ENCODE measurements at regions not wholly inside any gene's neighbourhood (a gene's known extent, or its start where the extent isn't known, plus 50 kb on each side); places are given as distances from the start of the nearest gene placed in this dataset.

DNA sequence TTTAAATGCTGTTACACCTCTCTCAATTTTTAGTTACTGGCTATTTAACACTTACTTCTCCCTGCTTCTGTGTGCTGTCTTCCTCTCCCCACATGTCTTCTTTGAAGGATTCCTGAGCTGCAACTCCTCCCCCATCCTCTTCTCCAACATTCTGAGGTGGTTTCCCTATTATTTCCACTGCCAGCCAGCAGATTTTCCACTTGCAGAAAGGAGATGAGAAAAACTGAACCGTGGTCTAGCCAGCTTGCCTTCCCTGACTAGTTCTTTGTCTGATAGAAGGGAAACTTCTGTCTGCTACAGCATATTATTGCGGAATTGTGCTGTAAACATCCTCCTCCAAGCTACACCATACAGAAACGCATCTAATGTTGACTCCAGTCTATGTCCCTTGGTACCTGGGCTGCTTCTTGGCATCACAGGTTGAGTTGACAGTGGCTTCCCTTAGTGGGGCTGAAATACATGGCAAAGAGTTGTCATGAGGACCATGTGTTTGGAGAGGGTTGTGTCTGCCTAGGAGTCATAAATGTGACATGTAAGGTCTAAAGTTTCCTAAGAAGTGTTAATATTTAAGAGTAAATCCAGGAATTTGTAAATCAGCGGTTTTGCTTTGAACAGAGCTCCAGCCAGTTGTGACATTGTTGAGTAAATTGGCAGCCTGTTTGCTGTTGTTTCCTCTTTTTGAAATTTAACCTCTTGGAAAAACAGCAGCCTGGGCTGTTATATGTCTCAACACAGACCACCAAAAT lies 68.3 kb upstream of the RND3 start:
- no peaks in the 10 kb centered on the region for H3K4me1 ChIP-seq (ENCODE audit: low read depth)
- DNase-seq: no peak
- no peaks in the 10 kb centered on the region for H3K36me3 ChIP-seq (ENCODE audit: low read depth)
- intact Hi-C loops (cut with DNase I, micrococcal nuclease): no loop called here
- H3K4me3 ChIP-seq: no peak overlapping the region
- TF ChIP-seq, protein P1, sequence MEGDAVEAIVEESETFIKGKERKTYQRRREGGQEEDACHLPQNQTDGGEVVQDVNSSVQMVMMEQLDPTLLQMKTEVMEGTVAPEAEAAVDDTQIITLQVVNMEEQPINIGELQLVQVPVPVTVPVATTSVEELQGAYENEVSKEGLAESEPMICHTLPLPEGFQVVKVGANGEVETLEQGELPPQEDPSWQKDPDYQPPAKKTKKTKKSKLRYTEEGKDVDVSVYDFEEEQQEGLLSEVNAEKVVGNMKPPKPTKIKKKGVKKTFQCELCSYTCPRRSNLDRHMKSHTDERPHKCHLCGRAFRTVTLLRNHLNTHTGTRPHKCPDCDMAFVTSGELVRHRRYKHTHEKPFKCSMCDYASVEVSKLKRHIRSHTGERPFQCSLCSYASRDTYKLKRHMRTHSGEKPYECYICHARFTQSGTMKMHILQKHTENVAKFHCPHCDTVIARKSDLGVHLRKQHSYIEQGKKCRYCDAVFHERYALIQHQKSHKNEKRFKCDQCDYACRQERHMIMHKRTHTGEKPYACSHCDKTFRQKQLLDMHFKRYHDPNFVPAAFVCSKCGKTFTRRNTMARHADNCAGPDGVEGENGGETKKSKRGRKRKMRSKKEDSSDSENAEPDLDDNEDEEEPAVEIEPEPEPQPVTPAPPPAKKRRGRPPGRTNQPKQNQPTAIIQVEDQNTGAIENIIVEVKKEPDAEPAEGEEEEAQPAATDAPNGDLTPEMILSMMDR (IDR thresholded peaks at IDR 0.05): no peak
- ATAC-seq: no peak
- H3K9me3 ChIP-seq: no peaks in the 10 kb centered on the region

DNA sequence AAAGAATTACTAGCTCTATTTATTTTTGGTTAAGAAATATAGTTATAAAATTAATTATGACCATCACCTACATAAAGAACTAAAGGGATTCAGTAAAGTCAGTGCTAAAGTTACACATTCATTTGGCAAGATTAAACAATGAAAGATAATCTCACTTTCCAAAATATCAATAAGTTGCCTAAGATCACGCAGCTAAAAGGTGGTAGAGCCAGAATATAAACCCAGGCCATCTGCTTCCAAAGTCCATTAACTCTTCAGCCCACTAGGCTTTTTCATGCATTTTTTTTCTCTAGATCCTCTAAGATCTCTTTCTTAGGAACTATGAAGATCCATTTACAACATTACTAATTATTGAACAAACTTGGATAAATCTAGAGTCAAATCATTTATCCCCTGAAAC lies 66.6 kb upstream of the RND3 start:
- Histone ChIP-seq H3K36me3 (ENCODE audit: low read depth) (no peaks in the 10 kb centered on the region), H3K4me1 (ENCODE audit: low read depth) (no peaks in the 10 kb centered on the region), H3K9me3 (no peaks in the 10 kb centered on the region), H3K4me3 (no peak overlapping the region)
- TF ChIP-seq, protein P1 (IDR thresholded peaks at IDR 0.05): no peak
- ATAC-seq (no peak), DNase-seq (no peak)
- intact Hi-C loops (cut with DNase I, micrococcal nuclease): no loop called here

DNA sequence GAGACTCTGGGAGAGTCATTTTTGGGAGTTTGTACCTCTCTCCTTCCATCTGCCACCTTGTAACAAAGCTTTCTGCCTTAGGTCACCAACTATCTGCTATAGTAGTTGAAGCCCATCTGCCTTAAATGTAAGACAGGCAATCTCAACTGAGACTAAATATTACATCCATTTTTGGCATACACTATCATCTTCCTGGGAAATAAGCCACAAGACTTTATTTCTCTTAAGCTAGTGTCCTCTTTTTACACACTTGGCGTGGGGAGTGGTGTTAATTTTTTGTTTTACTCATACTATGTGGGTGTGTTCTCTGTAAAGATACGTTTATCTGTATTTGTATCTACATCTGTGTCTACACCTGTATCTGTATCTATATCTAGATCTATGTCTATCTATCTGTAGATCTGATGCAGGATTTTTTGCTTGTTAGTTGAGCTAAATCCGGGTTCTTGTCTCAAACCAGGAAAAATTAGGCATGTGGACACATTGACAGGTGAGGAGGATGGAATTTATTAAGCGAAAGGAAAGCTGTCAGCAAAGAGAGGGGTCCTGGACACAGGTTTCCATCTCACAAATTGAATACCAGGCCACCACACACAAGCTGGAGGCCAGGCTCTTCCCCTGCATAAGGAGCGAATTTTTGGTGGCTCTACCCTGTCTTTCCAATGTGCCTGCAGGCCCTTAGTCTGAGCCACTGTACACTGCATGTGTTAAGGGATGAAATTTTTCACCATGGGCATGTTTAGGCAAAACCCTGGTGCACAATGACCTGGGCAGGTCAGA lies 64.8 kb upstream of the RND3 start:
- TF ChIP-seq, protein P1 (IDR thresholded peaks at IDR 0.05): no peak
- H3K4me1 ChIP-seq (ENCODE audit: low read depth): no peaks in the 10 kb centered on the region
- intact Hi-C loops (cut with DNase I, micrococcal nuclease): no loop called here
- DNase-seq (no peak), ATAC-seq (no peak)
- no peak overlapping the region for H3K4me3 ChIP-seq
- H3K9me3 ChIP-seq: no peaks in the 10 kb centered on the region
- no peaks in the 10 kb centered on the region for H3K36me3 ChIP-seq (ENCODE audit: low read depth)

DNA sequence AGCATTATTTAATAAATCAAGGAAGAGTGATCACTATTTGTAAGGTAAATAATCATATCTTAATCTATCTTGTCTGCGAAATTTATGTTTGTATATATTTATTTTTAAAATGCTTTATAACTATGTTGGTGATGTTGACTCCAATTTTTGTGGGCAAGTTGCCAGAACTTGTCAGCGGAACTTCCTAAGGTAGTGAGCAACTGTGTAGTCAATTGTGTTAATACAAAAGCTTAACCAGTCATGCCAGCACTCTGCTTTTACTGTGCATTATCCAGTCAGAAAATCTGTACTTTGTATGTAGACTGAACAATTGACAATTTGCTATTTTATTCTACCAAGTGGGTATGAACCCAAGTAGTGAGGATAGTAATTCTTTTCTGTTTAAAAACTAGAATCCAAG lies 61.9 kb upstream of the RND3 start:
- H3K9me3 ChIP-seq: no peaks in the 10 kb centered on the region
- no peak overlapping the region for H3K4me3 ChIP-seq
- ATAC-seq (no peak), DNase-seq (no peak)
- H3K4me1 ChIP-seq (ENCODE audit: low read depth): no peaks in the 10 kb centered on the region
- H3K36me3 ChIP-seq (ENCODE audit: low read depth): no peaks in the 10 kb centered on the region
- TF ChIP-seq, protein P1 (IDR thresholded peaks at IDR 0.05): no peak
- intact Hi-C loops (cut with DNase I, micrococcal nuclease): no loop called here

DNA sequence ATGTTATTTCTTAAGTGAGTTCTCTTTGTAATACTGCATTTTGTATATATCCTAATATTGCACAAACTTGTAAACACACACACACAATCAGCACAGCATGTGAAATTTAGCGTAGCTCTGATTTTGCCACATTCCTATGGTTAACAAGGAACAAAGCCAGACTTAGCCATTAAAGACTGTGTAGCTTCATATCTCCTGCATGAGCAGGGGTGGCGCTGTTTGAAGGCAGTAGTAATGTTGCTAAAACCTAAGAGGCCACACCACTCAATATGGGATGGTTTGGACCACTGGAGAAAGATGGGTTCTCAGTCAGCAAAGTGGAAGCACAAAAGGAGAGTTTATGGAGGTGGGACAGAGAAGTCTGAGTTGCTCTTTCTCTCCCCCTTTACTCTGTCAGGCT lies 61.1 kb upstream of the RND3 start:
- TF ChIP-seq, protein P1 (IDR thresholded peaks at IDR 0.05): no peak
- DNase-seq (peak in 1 of 3 donors; percentile 7), ATAC-seq (peak; percentile 28)
- no peaks in the 10 kb centered on the region for H3K9me3 ChIP-seq
- no peaks in the 10 kb centered on the region for H3K36me3 ChIP-seq (ENCODE audit: low read depth)
- no peak overlapping the region for H3K4me3 ChIP-seq
- H3K4me1 ChIP-seq (ENCODE audit: low read depth): no peaks in the 10 kb centered on the region
- intact Hi-C loops (cut with DNase I, micrococcal nuclease): no loop called here

Measured in mucosa of descending colon (tissue), 3 donors.